ENCODE measurements at regions not wholly inside any gene's neighbourhood (a gene's known extent, or its start where the extent isn't known, plus 50 kb on each side); places are given as distances from the start of the nearest gene placed in this dataset.
"Not testable (repeated sequence)": the region's sequence is repeated elsewhere in the genome, so short reads cannot be mapped to it uniquely, and the experiment has no call there.

GRCh38 chr13:109940637-109941036 is 154.3 kb upstream of the IRS2 start:
- no peak for DNase-seq (ENCODE audit: low read depth, low spot score)

- DNase-seq (ENCODE audit: low read depth, low spot score) = no peak
These were observed 153.5 kb upstream of the IRS2 start for GRCh38 chr13:109939838-109940237.

- no peak for DNase-seq (ENCODE audit: low read depth, low spot score)
These were observed 152.8 kb upstream of the IRS2 start for GRCh38 chr13:109939180-109939579.

GRCh38 chr13:109938255-109938936 is 152.0 kb upstream of the IRS2 start:
- no peak for DNase-seq (ENCODE audit: low read depth, low spot score)

- DNase-seq (ENCODE audit: low read depth, low spot score) = not testable (repeated sequence)
These were observed 148.1 kb upstream of the IRS2 start for GRCh38 chr13:109934520-109934919.

- DNase-seq (ENCODE audit: low read depth, low spot score) = no peak
These were observed 147.1 kb upstream of the IRS2 start for GRCh38 chr13:109933476-109933875.

- no peak for DNase-seq (ENCODE audit: low read depth, low spot score)
These were observed 138.0 kb upstream of the IRS2 start for GRCh38 chr13:109924376-109924775.

- DNase-seq (ENCODE audit: low read depth, low spot score) = no peak
These were observed 136.1 kb upstream of the IRS2 start for GRCh38 chr13:109922518-109922917.

GRCh38 chr13:109919715-109920375 is 133.5 kb upstream of the IRS2 start:
- no peak for DNase-seq (ENCODE audit: low read depth, low spot score)

GRCh38 chr13:109918179-109918711 is 131.9 kb upstream of the IRS2 start:
- DNase-seq (ENCODE audit: low read depth, low spot score) = no peak

GRCh38 chr13:109917422-109917821 is 131.0 kb upstream of the IRS2 start:
- no peak for DNase-seq (ENCODE audit: low read depth, low spot score)

GRCh38 chr13:109913936-109914510 is 127.6 kb upstream of the IRS2 start:
- no peak for DNase-seq (ENCODE audit: low read depth, low spot score)

GRCh38 chr13:109913186-109913585 is 126.8 kb upstream of the IRS2 start:
- no peak for DNase-seq (ENCODE audit: low read depth, low spot score)

GRCh38 chr13:109910194-109910593 is 123.8 kb upstream of the IRS2 start:
- DNase-seq (ENCODE audit: low read depth, low spot score) = no peak

- no peak for DNase-seq (ENCODE audit: low read depth, low spot score)
These were observed 120.6 kb upstream of the IRS2 start for GRCh38 chr13:109906976-109907375.

- DNase-seq (ENCODE audit: low read depth, low spot score) = no peak
These were observed 117.8 kb upstream of the IRS2 start for GRCh38 chr13:109904218-109904617.

- DNase-seq (ENCODE audit: low read depth, low spot score) = no peak
These were observed 114.4 kb upstream of the IRS2 start for GRCh38 chr13:109900741-109901140.

GRCh38 chr13:109900320-109900719 is 113.9 kb upstream of the IRS2 start:
- DNase-seq (ENCODE audit: low read depth, low spot score) = no peak

GRCh38 chr13:109899748-109900147 is 113.4 kb upstream of the IRS2 start:
- no peak for DNase-seq (ENCODE audit: low read depth, low spot score)

- DNase-seq (ENCODE audit: low read depth, low spot score) = no peak
These were observed 112.9 kb upstream of the IRS2 start for GRCh38 chr13:109899316-109899715.

GRCh38 chr13:109897988-109898624 is 111.7 kb upstream of the IRS2 start:
- DNase-seq (ENCODE audit: low read depth, low spot score) = no peak

- DNase-seq (ENCODE audit: low read depth, low spot score) = no peak
These were observed 105.7 kb upstream of the IRS2 start for GRCh38 chr13:109892101-109892500.

All from smooth muscle cell of the brain vasculature (primary cell).